Non-pigmented ciliary epithelial cell (primary cell): ENCODE measurements at regions not wholly inside any gene's neighbourhood (a gene's known extent, or its start where the extent isn't known, plus 50 kb on each side); places are given as distances from the start of the nearest gene placed in this dataset.
A peak's percentile ranks its signal among the peaks of the same experiment; 100 is the strongest.

Experiments used
- DNase-seq: peaks from one replicate; pipeline ENCODE4 v3.0.0-alpha.2; 2010; ENCODE audit warnings: low read depth

- DNase-seq: no peak
Observed at GRCh38 chr19:28502879-28503734, 709.8 kb downstream of the UQCRFS1 start.

DNA sequence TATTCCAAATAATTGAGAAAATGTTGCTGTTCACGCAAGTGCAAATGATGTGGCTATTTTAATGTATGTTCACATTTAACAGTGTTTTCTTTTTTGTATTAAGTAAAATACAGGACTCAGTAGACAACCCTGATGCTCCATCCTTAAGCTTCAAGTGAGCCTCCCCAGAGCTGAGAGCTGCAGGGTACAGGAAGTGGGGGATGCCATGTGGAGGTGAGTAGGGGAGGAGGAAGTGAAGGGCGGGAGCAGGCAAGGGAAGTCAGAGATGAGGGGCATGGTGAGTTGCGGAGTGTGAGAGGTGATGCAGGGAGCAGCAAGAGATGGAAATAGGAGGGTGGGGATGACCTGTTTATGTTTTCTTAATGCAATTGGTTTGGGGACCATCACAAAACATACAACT lies 711.0 kb downstream of the UQCRFS1 start:
- no peak for DNase-seq

- no peak for DNase-seq
Observed at GRCh38 chr19:28500982-28501630, 711.8 kb downstream of the UQCRFS1 start.

GRCh38 chr19:28500296-28500695 lies 712.7 kb downstream of the UQCRFS1 start:
- no peak for DNase-seq

DNA sequence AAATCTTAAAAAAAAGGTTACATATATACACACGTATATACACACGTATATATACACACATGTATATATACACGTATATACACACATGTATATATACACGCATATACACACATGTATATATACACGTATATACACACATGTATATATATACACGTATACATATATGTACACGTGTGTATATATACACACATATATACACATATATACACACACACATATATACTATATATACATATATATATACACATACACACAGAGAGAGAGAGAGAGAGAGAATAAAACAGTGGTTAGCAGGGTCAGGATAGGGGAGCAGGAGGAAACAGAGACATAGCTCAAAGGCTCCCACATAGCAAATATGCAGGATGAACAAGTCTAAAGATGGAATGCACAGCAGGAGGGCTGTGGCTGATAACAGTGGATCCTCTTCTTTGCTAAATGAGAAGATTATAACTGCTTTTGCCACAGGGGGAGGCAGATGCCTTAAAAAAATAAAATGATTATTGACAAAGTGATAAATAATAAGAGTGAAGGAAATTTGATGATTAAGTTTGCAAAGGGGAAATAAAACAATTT lies 714.5 kb downstream of the UQCRFS1 start:
- DNase-seq: peak; percentile 19

DNA sequence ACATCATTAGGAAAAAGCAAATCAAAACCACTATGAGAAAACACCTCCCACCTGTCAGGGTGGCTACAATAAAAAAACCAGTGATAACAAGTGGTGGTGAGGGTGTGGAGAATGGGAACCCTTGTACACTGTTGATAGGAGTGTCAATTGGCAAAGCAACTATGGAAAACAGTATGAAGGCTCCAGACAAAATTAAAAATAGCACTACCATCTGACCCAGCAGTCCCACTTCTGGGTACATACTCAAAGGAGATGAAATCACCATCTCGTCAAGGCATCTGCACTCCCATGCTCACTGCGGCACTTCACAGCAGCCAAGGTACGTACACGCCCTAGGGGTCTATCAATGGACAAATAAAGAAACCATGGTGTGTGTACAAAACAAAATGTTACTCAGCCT lies 715.1 kb downstream of the UQCRFS1 start:
- DNase-seq: no peak

- DNase-seq: peak; percentile 28
Observed at GRCh38 chr19:28497137-28497536, 715.8 kb downstream of the UQCRFS1 start.

DNA sequence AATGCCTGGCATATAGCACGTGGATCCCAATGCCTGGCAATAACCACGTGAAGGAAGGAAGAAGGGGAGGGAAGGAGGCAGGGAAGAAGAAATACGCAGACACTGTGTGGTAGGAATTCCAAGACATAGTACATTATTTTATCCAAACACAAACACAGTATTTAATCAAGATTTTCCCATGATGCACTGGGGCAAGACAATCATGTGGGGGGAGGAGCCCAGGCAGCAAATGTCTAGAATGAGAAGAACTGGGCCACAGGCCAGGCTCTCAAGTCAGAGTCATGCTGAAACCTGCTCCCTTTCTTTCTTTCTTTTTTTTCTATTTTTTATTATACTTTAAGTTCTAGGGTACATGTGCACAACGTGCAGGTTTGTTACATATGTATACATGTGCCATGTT lies 717.9 kb downstream of the UQCRFS1 start:
- DNase-seq: no peak

DNA sequence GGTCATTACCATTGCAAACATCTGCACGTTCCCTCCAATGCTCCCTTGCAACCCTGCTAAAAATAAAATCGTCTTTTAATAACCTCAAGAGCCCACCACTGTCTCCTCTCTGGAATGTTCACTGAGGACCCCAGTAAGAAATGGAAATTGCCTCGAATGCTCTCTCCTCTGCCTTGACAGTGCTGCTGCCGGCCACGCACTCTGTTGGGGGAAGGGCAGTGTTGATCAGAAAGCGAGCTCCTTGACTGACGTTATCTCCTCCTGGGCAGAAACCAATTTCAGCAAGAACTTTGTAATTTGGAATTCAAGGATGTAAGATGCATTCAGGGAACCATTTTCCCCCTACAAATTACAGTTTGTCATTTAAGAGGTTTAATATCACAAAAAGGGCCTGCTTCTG lies 718.5 kb downstream of the UQCRFS1 start:
- DNase-seq: no peak

- DNase-seq: no peak
Observed at GRCh38 chr19:28493884-28494283, 719.1 kb downstream of the UQCRFS1 start.

DNA sequence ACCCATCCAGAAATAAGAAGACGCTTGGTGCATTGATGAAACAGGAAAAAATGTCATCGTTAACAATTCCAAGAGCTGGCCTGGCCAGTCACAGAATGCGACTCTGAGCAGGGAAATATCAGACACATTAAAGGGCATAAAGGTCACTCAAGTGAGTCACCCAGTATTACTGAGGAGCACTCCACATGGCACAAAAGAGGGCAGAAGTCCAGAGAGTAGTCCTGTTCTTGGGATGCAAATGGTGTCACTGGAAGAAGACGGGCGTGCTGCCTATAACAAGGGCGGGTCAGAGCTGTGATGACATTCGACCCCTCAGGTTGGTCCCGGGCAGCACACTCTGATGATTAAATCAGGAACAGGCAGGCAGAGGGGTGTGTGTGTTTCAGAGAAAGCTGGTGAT lies 720.3 kb downstream of the UQCRFS1 start:
- no peak for DNase-seq

DNA sequence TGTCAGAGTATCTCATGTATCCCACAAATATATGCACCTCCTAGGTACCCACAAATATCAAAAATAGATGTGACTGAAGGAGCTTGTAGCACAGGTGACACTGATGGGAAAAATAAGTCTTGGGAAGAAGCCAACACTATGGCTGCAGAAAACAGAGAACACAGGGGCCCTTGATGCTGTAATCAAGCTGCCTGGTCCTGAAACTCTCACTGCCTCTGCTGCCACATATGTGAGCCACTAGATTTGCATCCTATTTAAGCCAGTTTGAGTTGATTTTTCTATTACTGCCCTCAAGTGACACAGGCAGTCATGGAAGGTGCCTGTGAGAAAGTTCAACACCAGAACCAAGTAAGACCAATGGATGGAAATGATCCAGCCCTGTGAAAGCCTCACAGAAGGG lies 720.8 kb downstream of the UQCRFS1 start:
- no peak for DNase-seq

- DNase-seq: no peak
Observed at GRCh38 chr19:28489776-28490175, 723.2 kb downstream of the UQCRFS1 start.

DNA sequence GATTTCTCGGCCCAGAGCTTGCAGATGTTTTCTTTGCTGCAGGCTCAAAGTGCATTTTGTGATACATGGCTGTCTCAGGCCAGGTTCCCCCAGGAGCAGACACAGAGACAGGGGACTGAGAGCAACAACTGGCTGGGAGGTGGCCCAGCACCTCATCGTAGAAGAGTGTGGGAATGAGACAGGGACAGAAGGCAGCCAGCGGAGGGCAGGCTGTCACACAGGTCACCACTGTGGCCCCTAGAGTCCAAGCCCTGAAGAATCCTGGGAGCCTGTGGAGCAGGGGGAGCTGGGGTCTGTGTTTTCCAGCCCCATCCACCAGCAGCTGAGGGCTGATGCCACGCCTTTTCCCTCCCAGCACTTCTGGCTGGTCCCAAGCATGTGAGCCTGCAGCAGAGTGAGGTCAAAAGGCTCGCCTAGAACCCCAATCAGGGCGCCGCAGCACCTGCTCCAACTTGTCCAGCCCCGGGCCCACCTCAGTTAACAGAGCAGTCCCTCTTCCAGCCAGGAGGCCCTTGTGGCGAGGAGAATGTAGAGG lies 723.8 kb downstream of the UQCRFS1 start:
- DNase-seq: no peak

GRCh38 chr19:28487999-28488398 lies 725.0 kb downstream of the UQCRFS1 start:
- DNase-seq: no peak

DNA sequence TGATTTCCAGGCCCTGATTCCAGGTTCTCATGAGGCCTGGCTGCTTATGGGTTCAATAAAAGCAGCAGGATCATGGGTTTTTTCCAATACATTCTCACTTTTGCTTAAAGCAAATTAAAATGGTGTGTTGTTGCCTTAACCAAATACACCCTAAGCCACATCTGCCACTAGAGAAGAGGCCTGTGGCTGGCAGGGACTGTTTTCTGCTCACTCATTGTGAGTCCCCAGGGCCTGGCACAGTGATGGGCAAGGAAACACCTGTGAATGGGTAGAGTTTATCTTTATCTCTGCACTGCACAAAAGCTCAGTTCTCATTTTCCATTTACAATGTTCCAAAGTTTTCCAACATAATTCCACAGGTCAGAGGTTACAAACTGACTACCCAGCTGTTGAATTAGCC lies 726.0 kb downstream of the UQCRFS1 start:
- DNase-seq: no peak

GRCh38 chr19:28486473-28486872 lies 726.5 kb downstream of the UQCRFS1 start:
- DNase-seq: no peak

GRCh38 chr19:28485292-28485691 lies 727.7 kb downstream of the UQCRFS1 start:
- no peak for DNase-seq

DNA sequence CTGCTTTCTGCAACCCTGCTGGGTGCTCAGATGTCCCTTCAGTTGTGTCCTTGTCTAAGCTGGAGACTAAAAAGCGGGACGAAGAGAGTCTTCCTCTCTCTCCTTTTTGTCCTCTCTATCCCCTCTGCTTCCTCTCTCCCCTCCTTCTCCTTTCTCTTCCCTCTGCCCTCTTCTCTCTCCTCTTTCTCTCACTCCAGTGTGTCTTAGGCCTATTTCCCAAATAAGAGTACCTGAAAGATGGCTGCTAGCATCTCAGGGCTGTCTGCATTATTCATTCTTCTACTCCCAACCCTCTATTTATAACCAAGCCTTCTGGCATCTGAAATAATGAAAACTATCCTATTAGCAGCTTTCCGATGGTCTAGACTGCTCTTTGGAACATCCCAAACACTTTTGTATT lies 729.8 kb downstream of the UQCRFS1 start:
- no peak for DNase-seq

DNA sequence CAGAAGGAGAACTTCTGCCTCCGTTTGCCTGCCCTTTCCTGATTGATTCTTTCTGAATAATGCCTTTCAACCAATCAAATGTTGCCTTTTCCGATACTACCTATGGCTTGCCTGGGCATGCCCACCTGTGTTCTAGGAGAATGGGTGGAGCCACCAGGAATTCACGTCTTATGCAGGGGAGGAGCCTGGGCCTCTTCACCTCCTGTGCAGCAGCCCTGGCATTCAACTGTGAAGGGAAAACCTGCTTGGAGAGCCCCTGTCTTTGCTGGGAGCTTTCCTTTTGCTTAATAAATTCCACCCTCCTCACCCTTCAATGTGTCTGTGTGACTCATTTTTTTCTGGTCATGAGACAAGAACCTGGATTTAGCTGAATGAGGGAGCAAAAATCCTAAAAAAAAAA lies 730.7 kb downstream of the UQCRFS1 start:
- no peak for DNase-seq

DNA sequence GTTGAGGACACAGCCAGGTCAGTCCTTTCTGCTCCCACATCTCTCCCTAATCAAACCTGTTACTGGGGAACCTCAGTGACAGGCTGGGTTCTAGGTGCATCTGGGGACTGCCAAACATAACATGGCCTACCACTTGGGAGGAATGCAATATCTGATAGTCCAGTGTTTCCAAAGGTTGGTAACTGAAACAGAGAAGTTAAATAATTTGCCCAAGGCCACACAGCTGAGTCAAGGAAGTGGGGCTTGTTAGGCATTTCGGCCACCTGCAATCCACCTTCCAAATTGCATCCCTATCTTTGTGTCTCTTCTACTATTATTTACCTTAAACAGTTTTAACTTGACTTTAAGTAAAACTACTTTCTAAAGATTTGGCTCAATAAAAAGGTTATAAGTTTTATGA lies 731.3 kb downstream of the UQCRFS1 start:
- DNase-seq: no peak

DNA sequence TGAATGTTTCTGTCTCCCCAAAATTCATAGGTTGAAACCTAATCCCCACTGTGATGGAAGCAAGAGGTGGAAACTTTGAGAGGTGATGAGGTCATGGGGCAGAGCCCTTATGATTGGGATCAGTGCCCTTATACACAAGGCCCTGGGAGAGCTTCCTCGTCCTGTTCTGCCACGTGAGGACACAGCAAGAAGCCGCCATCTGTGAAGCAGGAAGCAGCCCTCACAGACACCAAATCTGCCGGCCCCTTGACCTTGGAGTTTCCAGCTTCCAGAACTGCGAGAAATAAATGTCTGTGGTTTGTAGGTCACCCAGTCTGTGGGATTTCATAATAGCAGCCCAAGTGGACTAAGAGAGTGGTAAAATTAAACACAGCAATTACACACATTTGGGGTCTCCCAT lies 737.4 kb downstream of the UQCRFS1 start:
- DNase-seq: no peak

- DNase-seq: no peak
Observed at GRCh38 chr19:28472843-28473242, 740.1 kb downstream of the UQCRFS1 start.
